Stimulated activated CD4-positive, alpha-beta T cell treated with anti-CD3 and anti-CD28 coated beads, TNF-alpha, amount 100 ng/mL, for 4 hours (primary cell): ENCODE measurements at regions not wholly inside any gene's neighbourhood (a gene's known extent, or its start where the extent isn't known, plus 50 kb on each side); places are given as distances from the start of the nearest gene placed in this dataset.

Source experiments
- DNase-seq, 3 experiments: peaks; one replicate each; pipeline ENCODE4 v3.0.0-alpha.2; 2020; ENCODE audit warnings: low read depth in 3 of 3

DNA sequence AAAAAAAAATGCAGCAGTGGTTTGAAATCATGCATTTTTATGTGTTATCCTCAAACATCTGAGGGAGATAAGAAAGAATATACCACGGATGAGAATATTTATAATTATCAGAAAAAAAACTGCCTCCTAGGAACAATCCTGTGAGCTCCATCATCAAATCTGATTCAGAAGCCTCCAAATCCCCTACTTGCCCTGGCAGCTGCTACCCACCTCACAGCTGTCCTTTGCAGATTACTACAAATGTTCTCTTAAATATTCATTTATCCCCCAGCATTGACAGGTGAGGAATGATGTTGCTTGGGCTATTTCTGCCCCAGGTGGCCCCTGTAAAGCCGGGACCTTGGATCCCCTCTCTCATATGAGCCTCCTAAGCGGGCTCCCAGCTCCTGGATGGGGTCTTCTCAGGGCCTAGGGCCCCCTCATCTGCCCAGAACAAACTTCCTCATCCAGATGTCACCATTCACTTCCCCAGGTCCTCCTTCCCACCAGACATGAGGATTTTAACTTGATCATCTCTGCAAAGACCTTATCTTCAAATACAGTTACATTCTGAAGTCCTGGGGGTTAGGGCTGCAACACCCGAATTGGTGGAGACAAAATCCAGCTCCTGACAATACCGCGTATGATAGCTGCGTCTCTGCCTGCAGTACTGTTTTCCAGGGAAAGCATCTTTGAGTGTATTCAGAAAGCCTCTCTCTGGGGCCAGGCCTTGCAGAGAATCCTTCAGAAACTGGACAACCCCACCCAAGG is 81.9 kb upstream of the INSIG1 start:
- no peak for DNase-seq

DNA sequence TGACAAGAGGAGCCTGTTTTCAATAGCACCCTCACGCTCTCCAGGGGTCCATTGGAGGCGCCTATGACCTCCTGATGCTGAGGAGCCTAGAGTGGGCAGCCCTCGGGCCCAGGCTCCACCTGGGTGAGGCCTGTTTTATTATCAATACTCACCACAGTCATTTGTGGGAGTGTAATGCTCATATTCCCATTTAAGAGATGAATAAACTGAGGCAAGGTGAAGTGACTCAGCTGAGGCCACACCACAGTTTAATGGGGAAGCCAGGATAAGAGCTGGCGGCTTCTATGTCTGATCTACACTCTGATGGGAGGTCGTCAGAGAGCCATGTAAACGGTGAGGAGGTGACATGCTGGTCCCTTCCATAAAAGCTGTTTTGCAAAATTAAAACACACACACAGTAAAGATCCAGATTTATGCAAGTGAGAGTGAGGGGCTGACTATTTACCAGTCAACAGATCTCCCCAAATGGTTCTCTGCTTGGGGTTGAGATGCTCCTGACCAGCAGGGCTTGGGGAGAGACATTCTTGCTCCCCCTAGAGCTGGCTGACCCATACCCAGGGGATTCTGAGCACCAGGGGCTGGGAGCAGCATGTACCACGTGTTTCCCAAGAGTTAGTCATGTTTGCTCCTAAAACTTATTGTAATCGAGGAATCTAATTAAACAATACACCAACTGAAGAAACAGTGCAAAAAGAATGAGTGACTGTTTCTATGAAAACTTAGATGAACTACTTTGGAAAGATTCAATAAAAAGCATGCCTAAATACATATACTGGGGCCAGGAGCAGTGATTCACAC is 81.0 kb upstream of the INSIG1 start:
- no peak for DNase-seq

DNA sequence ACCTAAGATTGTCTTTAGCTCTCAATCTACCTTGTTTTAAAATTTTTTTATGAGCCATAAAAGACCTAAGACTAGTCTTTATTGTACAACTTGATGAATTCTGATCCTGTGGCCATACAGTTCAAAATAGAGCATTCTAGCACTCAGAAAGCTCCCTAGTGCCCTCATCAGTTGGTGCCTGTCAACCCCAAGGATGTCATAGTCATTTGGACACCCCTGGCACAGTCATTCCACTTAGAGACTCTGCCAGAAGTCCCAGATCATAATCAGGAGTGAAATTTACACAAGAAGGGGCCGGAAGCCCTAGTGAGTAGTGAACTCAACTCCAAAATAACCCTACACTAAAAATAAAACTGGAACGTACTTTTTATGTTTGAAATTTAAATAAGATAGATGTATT is 80.0 kb upstream of the INSIG1 start:
- no peak for DNase-seq

DNA sequence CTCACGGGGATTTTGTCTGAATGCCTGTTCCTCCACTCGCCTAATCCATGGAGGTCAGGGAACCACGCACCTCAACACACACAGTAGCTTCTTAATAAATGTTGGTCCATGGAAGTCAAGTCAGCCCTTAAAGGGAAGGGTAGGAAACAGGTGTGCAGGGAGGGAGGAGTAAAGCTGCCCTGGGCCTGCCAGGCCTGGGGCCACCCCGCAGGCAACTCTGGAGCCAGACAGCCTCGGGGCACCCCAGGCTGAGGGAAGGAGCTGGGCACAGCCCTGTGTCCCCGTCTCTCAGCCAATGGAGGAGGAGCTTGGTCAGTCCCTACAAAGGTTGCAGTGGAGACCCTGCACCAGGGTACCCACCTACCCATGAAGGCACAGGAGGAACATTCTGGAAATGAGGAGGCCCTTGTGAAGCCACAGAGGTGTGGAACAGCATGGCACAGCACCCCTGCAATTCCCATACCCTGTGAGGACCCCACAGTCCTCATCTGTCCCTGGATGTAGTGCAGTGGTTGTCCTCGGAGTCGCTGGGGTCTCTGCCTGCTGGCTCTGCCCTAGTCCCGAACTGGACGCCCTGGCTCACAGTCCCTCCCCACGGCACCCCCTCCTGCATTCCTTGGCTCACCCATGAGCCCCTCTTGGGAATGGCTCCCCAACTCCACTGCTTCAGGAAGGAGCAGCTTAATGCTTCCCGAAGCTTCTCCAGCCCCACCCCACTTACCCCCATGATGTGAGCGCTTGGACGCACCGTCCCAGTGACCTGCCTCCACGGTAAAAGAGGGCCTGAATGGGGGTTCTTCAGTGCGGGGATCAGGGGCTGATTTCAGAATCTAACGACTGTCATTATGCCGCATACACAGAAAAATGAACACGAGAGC is 79.2 kb upstream of the INSIG1 start:
- no peak for DNase-seq

DNA sequence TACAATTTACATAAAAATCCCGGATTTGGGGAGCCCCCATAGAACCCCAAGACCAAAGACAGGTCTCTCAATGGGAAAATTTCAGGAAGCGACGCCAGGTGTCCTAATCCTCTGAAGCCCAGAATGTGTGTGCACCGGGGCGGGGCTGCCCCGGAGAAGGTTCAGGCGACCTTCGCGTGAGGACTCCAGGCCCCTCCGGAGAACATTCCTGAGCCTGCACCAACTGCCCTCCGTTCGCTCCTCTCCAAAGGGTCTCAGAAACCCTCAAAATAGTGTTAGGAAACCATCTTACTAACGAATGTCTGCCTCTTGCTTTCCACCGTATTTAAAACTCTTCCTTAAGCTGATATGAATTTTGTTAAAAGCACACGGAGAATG is 78.5 kb upstream of the INSIG1 start:
- no peak for DNase-seq

DNA sequence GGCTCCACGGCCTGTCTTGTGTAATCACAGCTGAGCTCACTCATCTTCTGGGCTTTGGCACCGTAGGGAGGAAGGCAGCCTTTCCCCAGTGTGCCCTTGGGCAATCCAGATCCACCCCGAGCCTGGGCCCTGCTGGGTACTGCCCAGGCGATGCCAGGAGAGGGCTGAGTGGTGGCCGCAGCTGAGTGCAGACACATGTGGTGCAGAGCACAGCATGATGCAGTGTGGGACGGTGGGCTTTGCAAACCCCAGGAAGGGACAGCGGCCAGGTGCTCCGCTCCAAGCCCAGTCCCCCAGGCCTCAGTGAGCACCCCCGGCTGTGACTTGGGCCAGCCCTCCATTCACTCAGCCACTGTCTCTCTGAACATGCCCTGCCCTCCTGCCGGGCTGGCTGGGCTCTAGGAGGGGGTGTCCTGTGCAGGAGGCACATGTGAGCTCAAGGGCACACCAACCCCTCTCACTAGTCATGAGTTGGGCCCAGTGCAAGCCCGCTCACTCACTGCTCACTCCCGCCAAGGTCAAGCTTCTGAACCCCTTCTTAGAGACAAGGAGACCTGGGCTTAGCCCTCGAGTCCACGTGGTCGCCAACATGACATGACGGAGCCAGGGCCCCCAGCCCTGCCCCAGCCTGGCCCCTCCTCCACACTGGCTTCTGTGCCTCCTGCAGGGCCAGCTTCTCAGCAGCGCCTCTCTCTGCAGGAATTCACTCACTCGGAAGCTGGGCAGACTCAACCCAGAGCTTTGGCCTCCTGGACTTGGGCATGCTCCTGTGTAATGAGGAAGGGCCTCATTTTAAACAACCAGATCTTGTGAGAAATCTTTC is 77.5 kb upstream of the INSIG1 start:
- no peak for DNase-seq

DNA sequence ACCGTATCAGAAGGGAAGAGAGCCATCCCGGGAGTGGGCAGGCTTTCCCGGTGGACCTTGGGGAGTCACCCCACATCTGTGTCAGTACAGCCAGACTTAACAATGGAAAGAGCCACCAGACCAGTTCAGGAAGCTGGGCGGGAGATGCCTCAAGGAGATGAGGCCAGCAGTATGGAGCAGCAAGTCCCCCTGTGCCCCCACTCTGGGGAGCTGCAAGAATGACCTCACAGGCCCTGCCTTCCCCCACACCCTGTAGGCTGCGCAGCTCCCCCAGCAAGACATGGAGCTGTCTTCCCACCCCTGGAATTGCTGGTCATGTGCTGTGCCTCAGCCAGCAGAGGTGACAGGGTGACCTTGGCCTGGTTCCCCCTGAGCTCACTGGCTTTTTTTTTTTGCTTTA is 76.8 kb upstream of the INSIG1 start:
- no peak for DNase-seq

DNA sequence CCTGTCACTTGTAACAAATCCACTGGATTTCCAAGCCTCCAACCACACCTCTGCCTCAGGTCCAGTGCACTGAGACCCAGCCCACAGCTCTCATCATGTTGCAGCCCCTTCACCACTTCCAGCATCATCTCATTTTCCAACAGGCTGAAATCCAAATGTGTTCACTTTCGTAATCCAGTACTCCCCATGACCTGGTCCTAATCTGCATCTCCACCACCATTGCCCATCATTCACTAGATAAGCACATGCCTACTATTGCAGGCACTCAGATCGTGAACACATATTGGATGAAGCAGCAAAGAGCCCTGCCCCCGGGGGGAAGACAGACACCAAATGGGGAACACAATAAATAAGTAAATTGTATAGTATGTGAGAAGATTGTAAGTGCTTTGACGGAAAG is 76.1 kb upstream of the INSIG1 start:
- no peak for DNase-seq

DNA sequence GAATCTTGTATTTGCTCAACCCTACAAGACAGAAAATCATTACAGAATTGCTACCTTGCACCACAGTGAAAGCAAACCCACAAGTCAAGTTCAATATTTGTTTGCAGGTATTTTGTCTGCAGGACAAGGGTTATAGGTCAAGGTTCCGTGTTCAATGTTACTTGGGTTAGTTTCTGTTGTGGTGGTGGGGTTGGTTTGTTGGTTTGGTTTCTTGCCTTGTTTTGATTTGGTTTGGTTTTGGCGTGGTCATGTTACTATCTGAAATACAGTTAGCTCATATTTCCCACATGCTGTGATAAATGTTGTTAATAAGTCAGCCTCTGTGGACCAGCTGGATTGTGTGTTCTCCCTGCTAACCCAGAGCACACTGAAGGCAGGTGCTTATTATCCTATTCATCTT is 75.6 kb upstream of the INSIG1 start:
- DNase-seq: no peak

DNA sequence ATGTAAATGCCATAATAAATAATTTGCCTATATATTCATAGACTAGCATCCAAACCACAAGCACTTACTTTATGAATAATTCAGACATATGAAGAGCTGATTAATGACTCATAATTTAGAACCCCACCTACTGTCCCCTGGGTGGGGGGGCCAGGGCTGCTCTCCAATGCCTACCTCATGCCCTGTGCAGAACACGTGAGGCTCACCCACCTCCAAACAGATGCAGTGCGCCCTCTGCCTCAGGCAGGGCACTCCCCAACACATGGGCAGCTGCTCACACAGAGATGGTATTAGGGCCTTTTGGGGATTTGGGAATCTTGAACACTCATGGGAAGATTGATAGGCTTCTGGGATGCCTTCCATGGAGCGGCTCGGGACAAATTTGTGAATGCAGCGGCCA is 75.1 kb upstream of the INSIG1 start:
- DNase-seq: no peak

DNA sequence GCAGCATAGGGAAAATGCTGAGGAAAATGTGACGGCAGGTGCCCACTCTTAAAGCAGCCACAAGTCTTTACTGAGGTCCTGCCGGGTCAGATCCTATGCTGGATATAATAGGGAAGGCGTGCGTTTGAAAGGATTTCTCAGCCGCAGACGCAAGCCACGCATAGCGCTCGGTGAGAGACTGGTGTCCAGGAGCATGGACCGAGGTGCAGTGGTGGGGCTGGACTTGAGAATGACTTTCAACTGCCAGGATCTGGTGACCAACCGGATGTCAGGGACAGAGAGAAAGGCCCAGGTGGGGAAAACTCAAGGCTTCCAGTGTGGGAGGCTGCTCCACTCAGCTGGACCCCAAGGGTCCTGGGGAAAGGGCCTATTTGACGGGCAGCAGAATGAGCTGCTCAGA is 74.7 kb upstream of the INSIG1 start:
- DNase-seq: no peak

DNA sequence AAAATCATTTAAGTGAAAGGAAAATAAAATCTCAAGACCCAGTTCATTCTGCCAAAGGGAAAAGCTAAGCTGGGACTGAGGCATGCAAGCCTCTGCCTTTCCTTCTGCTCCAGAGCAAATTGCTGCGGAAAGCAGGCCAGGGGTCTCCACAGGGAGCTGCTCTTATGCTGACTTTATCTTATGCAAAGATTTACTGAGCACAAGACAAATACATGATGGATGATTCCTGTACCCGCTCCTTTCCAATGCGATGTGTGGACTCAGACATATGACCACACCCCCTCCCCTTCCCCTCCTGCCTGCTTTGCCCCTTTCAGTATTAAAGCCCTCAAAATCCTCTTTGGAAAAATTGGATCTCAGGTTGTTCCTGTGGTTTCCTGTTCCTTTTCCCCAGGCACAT is 74.2 kb upstream of the INSIG1 start:
- no peak for DNase-seq

DNA sequence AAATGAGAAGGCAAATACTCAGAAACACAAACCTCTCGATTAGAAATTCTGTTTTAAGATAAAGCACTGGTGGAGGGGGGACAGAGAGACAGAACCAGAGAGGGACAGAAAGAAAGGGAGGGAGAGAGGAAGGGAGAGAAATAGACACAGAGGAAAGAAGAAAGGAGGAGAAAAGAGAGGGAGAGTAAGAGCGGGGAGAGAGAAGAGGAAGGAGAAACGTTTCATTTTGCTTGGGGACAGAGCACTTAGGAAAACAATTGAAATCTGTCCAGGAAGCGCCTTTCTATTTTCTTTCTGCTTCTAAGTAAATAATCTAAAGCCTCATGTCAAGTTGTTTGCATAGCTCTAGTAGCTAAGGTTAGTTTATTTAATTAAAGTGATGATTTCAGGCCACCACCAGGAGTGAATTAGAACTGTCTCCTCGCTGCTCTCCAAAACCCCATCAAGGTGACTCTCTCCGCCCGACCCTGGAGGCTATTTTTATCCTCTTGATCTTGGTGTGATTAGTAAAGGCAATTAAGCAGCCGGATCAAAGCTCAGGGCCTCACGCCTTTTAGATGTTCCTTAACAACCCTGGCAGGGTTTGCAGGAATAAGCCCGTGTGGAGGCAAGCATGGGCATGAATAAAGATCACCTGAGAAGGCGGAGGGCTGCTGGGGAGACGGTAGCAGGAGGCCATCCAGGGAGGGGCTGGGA is 73.4 kb upstream of the INSIG1 start:
- no peak for DNase-seq

DNA sequence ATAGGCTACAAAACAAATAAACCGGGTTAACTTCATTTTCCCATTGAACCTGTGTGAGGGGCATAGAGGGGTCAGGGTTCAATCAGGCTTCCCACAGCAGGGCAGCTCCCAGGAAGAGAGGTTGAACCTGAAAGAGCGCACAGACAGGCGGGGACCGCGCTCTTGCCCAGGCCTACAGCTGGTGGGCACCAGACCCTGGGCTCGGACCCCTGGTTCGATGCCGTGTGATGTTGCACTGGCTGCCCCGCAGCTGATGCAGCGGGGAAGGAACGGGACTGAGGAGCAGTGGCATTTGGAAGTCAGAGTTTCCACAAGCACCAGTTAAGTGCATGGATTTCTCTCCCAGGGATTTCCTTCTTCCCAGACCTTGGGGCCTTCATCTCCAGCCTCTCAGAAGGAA is 72.6 kb upstream of the INSIG1 start:
- no peak for DNase-seq

DNA sequence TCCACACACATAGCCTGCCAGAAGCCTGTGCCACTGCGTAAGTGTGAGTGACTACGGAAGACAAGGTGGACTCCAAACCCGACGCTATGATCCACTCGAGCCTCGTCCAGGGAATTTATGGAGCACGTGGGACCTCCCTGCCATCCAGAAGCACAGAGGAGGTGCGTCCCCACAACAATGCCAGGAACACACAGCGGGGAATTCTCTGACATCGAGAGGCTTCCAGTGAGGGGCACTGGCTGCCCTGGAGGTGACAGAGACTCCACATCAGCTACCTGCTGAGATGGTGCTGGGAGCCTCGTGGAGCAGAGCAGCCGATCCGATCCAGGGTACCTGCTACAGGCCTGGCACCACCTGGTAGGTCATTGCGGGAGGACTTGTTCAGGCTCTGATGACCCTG is 72.2 kb upstream of the INSIG1 start:
- DNase-seq: no peak

DNA sequence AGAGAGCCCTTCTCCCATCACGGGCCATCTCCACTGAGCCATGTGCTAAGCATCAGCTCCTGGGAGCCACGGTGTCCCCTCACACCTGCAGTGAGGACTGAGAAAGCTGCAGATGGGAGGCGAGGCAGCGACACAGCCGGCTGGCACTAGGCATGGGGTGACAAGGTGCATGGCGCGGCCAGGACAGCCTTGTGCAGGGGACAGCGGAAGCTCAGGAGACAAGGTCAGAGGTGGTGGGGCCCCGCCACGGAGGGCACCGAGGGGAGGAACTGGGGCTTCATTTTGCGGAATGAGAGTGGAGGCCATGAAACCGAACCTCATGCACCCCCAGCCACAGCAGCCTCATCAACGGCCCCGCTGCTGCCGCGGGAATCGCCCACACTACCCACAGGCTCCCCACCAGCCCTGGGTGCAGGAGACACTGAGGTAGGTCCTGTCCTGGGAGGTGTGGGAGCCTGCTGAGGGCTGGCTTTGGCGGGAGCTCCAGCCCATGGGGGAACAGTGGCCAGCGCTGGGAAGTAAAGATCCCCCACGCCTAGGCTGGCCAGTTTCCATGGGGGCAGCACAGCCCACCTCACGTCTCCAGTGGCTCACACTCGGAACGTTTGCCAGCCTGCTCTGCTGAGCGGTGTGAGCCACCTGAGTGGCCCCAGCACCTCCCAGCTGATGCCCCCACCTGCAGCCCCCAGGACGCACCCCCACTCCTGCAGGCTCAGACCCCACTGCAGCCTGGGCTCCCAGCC is 71.2 kb upstream of the INSIG1 start:
- DNase-seq: no peak

DNA sequence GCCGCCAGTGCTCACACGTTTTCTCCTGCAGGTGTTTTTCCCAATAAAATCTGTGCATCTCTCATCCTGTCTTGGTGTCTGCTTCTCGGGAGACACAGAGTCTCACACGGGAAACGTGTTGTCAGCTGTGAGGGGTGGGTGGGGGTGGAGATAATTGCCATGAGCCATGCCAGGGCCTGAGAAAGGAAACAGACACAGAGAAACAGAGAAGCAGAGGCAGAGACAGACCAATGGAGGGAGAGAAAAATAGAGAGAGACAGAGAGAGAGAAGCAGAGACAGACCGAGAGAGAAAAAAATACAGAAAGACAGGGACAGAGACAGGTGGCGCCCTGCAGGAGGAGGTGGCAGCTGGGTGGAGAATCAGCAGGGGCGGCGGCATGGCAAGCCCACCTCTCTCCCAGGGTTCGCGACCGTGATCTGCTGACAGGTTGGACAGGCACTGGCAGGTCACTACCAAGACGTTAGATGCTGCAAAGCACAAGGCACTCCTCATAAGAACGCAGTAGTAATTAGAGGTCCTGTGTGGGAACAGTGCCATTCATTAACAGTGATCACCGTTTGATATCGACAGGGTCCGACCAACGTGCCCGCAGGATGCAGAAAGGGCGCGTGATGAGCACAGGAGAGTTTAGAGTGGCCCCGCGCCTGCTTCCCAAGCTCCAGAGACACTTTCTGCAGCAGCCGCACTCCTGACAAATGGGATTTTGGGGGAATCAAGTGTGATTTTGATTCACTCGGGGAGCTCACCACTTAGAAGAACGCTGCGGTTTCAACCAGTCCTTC is 70.5 kb upstream of the INSIG1 start:
- no peak for DNase-seq

DNA sequence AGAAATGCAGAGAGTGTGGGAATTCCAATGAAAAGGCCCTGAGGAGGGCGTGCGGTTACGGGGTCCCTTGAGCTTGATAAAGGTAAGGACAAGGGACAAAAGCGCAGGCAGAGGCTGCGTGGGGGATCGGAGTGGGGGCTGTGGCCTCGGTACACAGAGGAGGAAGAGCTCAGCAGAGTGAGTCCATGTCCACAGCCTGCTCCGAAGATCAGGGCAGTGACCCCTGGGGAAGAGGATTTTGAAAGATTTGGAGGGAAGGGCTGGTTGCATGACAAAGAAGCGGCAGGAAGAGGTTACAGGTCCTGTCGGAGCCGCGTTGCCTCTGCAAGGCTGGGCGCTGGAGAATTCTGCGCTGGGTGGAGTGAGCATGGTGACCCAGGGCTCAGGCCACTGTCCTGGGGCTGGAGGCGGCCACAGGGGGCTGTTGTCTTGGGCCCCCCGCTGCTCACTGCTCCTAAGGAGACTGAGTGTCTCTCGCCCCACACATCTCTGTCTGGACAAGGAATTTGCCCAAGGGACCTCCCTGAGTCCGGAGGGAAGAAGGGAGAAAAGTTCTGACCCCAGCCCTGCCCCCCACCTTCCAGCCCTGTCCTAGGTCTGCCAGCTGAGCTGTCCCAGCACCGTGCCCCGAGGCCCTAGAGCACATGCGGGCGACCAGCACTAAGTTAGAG is 69.8 kb upstream of the INSIG1 start:
- DNase-seq: no peak

DNA sequence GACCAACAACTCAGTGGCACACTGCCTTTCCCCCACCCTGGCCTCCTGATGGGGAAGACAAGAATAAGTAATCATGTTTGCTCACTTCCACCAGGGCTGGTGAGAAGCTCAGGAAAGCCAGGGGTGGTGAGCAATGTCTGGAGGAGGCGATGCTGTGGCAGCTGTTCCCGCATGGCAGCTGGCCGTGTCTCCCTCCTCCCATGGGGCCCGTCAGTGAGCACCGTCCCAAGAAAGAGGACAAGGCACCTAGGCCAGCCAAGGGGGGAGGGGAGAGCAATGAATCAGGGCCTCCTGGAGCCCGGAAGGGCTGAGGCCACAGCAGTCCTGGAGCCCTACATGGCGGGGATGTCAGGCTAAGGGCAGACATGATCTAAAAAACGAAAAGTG is 69.2 kb upstream of the INSIG1 start:
- no peak for DNase-seq
